ENCODE measurements at regions not wholly inside any gene's neighbourhood (a gene's known extent, or its start where the extent isn't known, plus 50 kb on each side); places are given as distances from the start of the nearest gene placed in this dataset.

GRCh38 chr10:9097991-9098306 lies 1043.5 kb downstream of the GATA3 start:
- no peak for TF ChIP-seq POLR2A (IDR thresholded peaks at IDR 0.05; ENCODE audit: low read depth, low read length)
- TF ChIP-seq CTCF (conservative IDR thresholded peaks at IDR 0.05; ENCODE audit: low read depth, low read length) = no peak
- no peak for TF ChIP-seq MAZ (IDR thresholded peaks at IDR 0.05; ENCODE audit: borderline replicate concordance, low read depth, low read length)
- TF ChIP-seq SMC3 (IDR thresholded peaks at IDR 0.05; ENCODE audit: low read depth, low read length) = no peak
- no peak for TF ChIP-seq RAD21 (IDR thresholded peaks at IDR 0.05; ENCODE audit: low read length)
- no peak for TF ChIP-seq BHLHE40 (IDR thresholded peaks at IDR 0.05; ENCODE audit: low read depth, low read length)
- TF ChIP-seq MAFK (IDR thresholded peaks at IDR 0.05; ENCODE audit: low read depth, low read length) = no peak

All from IMR-90 (cell line).